ENCODE measurements at regions not wholly inside any gene's neighbourhood (a gene's known extent, or its start where the extent isn't known, plus 50 kb on each side); places are given as distances from the start of the nearest gene placed in this dataset.
"Not testable (repeated sequence)": the region's sequence is repeated elsewhere in the genome, so short reads cannot be mapped to it uniquely, and the experiment has no call there.

DNA sequence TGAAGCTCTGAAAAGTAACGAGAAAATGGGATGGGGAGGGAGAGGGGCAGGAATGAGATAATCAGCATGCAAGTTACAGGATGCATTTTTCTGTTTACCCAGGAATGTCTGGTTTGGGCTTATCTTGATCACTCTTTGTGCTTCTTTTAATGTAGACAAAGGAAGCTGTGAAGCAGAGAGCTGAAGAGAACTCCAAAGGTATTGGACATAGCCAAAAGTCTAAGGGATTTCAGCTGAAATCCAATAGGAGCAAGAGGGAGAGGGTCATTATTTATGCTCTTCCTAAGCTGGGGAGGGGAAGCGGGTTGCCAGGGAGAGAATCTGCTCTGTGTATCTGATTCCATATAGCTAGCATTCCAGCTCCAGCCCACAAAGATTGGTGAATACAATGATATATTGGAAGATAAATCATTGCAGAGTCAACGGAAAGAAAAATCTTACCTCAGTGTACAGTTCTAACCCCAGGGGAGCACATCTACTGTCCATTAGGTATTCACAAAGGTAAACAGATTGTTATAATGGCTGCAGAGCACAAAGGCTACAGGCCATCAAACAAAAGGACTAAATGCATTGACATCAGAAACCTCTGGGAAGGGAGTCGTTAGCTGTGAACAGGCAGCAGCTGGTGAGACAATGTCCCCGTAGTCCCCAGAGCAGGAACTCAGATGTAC is 61.0 kb upstream of the PELI2 start:
- DNase-seq = no peak

DNA sequence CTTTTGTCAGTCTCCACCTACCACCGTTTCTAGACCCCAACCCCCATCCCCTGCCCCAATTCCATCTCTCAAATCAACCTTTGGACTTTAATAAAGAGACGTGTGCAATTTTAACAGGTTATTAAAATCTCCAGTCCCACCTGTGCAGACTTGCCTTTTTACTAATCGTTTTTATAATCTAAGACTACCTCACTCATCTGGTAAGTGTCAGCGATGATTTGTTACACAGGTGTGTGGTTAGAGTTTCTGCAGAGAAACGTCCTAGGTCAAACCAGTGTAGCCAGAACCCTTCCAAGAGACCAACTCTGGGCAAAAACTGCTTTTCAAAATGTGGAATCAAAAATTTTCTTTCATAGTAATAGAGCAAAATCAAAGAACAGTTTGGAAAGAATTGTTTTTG is 60.4 kb upstream of the PELI2 start:
- DNase-seq = no peak

DNA sequence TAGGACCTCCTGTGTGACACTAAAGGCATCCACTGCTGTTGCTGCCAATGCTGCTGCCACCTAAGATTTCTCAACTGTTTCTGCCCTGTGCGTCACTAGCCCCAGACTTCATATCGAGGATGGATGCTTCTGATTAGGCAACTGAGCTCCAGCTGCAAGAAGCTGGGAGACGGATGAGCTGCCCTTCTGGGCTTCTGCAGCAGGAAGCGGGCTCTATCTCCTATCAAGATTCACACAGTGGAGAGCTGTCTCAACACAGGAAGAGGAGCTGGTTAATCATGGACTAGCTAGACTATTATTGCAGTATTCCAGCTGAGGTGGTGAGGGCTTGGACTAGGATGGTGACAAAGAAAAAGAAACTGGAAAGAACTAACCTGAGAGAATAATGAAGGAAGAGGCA is 59.2 kb upstream of the PELI2 start:
- no peak for DNase-seq

DNA sequence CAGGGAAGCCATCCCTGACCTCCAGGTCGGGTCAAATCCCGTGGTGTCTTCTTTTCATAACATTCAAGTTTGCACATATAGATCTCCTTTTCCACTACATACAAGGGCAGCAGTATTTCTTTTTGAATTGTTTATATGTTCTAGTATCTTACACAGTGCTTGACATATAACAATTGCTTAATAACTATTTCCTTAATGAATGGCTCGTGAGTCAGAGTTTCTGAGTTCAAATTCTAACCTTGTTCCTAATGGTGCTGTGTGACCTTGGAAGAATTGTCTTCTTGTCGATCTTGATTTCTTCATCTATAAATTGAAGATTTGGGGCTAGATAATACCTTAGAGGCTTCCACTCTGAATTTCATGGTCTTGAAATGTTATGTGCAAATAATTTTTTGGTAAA is 57.2 kb upstream of the PELI2 start:
- no peak for DNase-seq

DNA sequence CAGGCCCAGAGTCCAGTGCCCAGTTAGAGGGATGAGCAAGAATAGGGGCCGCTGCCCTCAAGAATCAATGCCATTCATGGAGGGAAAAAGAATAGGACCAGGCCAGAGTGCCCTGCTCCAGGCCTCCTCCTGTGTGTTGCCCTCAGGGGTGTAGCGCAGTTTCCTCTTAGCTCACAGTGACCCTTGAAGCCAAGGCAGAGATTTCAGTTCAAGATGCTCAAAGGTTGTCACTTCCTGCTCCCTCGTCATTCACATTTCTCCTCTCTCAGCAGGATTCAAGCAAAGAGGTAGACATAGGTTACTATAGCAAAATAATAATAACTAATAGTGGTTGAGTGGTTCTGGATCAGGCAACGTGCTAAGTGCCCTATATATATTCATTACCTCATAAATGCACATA is 55.1 kb upstream of the PELI2 start:
- DNase-seq = no peak

DNA sequence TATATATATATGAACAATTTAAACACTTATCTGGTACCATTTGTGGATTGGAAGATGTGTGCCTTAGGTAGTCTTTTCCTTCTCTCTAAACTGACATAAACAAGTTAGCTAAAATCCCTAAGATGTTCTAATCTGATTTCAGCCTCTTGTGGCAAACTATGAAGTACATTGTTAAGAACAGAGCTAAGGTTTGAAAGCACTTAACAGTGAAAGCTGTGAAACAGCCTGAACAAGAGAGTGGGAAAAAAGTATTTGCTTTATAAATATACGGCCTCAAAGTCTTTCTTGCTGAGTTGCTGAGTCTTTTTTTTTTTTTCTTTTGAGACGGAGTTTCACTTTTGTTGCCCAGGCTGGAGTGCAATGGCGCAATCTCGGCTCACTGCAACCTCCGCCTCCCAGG is 53.7 kb upstream of the PELI2 start:
- no peak for DNase-seq

DNA sequence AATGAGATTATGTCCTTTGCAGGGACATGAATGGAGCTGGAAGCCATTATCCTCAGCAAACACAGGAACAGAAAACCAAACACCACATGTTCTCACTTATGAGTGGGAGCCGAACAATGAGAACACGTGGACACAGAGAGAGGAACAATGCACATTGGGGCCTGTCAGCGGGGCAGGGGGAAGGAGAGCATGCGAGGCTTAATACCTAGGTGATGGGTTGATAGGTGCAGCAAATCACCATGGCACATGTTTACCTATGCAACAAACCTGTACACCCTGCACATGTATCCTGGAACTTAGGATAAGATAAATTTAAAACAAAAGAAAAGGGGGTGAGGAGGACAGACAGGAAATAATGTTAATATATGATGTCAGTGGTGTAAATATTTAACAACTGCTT is 53.0 kb upstream of the PELI2 start:
- DNase-seq = not testable (repeated sequence)

DNA sequence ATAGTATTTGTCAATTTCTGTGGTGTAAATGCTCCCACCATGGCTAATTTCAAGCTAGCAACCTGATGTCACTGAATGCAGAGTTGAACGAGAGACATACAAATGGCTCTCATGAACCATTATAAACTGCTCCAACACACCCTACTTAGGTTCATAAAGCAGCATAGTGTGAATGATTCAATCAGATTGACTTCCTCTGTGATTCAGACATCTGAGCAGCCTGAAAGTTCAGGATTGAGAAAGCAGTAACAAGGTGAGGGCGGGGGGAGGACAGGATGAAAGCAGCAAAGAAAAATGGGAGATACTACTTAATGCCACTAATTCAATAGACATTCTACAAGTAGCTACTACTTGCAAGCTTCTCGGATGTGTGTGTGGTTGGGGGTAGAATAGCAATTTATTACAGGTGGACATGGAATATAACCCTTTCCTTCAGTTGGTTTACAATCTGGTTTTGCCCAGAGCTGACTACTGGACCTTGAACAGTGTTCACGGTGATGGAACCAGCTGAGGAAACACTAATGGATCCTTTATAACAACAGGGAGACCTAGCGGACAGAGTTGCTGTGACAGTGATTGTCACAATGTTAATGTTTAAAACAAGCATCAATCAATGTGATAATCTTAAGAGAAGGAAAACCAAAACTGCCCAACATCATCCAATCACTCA is 52.5 kb upstream of the PELI2 start:
- no peak for DNase-seq
